ENCODE measurements at regions not wholly inside any gene's neighbourhood (a gene's known extent, or its start where the extent isn't known, plus 50 kb on each side); places are given as distances from the start of the nearest gene placed in this dataset.
"Not testable (repeated sequence)": the region's sequence is repeated elsewhere in the genome, so short reads cannot be mapped to it uniquely, and the experiment has no call there.

DNA sequence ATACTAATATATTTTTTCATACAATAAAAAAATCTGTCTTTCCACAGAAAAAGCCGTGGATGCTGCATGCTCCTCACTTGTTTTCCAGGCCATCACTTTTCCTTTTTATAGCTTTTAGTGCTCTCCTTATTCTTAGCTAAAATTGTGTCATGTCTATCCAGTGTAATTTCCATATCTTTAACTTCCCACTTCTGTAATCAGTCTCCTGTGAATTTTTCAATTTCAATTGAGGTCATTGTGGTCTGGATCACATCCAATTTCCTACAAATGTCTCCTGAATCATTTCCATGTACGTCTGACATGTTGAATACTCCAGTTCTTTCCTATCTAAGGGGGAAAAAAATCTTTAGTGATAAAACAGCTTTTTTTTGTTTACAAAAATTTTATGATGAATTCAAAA is 838.2 kb upstream of the B3GALT2 start:
- H3K4me3 ChIP-seq (ENCODE audit: low read length), result no peak overlapping the region
- no peak for DNase-seq (ENCODE audit: low read depth, low spot score)
- no peaks in the 10 kb centered on the region for H3K4me1 ChIP-seq (ENCODE audit: control insufficient read depth, insufficient read depth, low read length)
- no peaks in the 10 kb centered on the region for H3K9me3 ChIP-seq (ENCODE audit: control insufficient read depth, insufficient read depth, low read length)
- no peaks in the 10 kb centered on the region for H3K27me3 ChIP-seq (ENCODE audit: control insufficient read depth, insufficient read depth, low read length)
- WGBS (ENCODE audit: insufficient coverage, insufficient read length), result no CpG with 5 or more reads among the region's 2 CpGs
- H3K36me3 ChIP-seq (ENCODE audit: control insufficient read depth, insufficient read depth, low read length), result no peaks in the 10 kb centered on the region
- no peak overlapping the region for H3K27ac ChIP-seq (ENCODE audit: low read length)

DNA sequence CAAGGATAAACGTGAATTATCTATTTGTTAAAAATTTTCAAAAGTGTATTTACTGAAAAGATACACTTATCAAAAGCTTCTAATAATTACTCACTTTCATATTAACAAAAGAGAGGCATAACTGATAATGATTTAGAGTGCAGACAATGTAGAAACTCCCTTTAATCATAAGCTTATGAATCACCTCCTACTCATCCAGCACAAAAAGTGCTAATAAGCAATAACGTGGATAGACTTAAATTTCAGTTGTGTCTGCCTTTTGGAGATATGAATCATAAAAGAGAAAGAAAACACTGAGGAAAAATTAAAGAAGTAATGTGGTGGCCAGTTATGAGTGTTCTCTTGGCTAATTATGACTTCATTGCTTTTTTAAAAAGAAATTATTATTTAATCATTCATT is 827.6 kb upstream of the B3GALT2 start:
- Histone ChIP-seq H3K27ac (ENCODE audit: low read length) (no peak overlapping the region), H3K27me3 (ENCODE audit: control insufficient read depth, insufficient read depth, low read length) (no peaks in the 10 kb centered on the region), H3K4me3 (ENCODE audit: low read length) (no peak overlapping the region), H3K9me3 (ENCODE audit: control insufficient read depth, insufficient read depth, low read length) (no peaks in the 10 kb centered on the region), H3K4me1 (ENCODE audit: control insufficient read depth, insufficient read depth, low read length) (no peaks in the 10 kb centered on the region), H3K36me3 (ENCODE audit: control insufficient read depth, insufficient read depth, low read length) (no peaks in the 10 kb centered on the region)
- WGBS (ENCODE audit: insufficient coverage, insufficient read length), result no CpG with 5 or more reads among the region's 2 CpGs
- DNase-seq (ENCODE audit: low read depth, low spot score), result no peak

DNA sequence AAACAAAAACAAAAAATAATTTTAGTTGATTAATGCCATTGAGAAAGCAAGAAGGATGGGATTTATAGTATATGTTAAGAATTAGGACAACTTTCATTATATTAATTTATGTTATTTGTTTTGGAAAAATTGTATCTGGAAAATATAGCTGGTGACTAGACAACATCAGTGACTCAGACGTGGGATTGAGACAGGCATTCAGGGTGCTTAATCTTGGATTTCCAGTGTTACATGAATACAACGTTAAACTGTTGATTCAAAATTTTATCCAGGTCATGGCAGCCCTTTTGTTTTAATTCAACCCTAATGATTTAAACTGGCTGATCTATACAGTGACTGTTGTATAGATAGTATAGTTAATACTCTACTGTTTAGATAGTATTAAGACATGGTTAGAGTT is 827.1 kb upstream of the B3GALT2 start:
- no peak overlapping the region for H3K4me3 ChIP-seq (ENCODE audit: low read length)
- DNase-seq (ENCODE audit: low read depth, low spot score), result no peak
- H3K4me1 ChIP-seq (ENCODE audit: control insufficient read depth, insufficient read depth, low read length), result no peaks in the 10 kb centered on the region
- H3K27me3 ChIP-seq (ENCODE audit: control insufficient read depth, insufficient read depth, low read length), result no peaks in the 10 kb centered on the region
- H3K27ac ChIP-seq (ENCODE audit: low read length), result no peak overlapping the region
- H3K9me3 ChIP-seq (ENCODE audit: control insufficient read depth, insufficient read depth, low read length), result no peaks in the 10 kb centered on the region
- WGBS (ENCODE audit: insufficient coverage, insufficient read length), result no CpG with 5 or more reads among the region's 2 CpGs
- H3K36me3 ChIP-seq (ENCODE audit: control insufficient read depth, insufficient read depth, low read length), result no peaks in the 10 kb centered on the region

DNA sequence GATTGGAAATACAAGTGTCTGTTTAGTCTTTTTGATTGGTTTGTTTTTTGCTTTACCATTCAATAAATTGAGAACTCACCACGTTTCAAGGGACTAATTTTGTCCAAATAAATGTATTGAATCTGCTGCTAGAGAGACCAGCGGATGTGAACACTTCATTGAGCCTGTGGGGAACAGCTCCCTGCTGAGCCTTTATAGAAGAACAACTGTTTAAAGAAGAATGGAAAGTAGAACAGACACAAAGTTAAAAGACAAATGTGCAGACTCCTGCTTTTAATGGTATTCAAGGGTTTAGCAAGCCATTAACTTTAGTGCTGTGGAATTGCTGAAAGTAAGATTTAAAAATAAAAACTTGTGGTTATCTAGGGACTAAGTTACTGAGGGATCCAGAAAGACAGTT is 817.7 kb upstream of the B3GALT2 start:
- DNase-seq (ENCODE audit: low read depth, low spot score), result no peak

DNA sequence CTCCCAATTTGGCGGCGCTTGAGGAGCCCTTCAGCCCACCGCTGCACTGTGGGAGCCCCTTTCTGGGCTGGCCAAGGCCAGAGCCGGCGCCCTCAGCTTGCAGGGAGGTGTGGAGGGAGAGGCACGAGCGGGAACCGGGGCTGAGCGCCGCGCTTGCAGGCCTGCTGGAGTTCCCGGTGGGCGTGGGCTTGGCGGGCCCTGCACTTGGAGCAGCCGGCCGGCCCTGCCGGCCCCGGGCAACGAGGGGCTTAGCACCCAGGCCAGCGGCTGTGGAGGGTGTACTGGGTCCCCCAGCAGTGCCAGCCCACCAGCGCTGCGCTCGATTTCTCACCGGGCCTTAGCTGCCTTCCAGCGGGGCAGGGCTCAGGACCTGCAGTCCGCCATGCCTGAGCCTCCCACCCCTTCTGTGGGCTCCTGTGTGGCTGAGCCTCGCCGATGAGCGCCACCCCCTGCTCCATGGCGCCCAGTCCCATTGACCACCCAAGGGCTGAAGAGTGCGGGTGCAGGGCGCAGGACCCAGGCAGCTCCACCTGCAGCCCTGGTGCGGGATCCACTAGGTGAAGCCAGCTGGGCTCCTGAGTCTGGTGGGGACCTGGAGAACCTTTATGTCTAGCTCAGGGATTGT is 815.4 kb upstream of the B3GALT2 start:
- not testable (repeated sequence) for H3K27me3 ChIP-seq (ENCODE audit: control insufficient read depth, insufficient read depth, low read length); H3K4me3 ChIP-seq (ENCODE audit: low read length); H3K9me3 ChIP-seq (ENCODE audit: control insufficient read depth, insufficient read depth, low read length); H3K27ac ChIP-seq (ENCODE audit: low read length); DNase-seq (ENCODE audit: low read depth, low spot score); H3K4me1 ChIP-seq (ENCODE audit: control insufficient read depth, insufficient read depth, low read length); H3K36me3 ChIP-seq (ENCODE audit: control insufficient read depth, insufficient read depth, low read length)
- WGBS (ENCODE audit: insufficient coverage, insufficient read length), result no CpG with 5 or more reads among the region's 33 CpGs

More for the DNA sequence above, 817.7 kb upstream of the B3GALT2 start:
- Histone ChIP-seq H3K4me1 (ENCODE audit: control insufficient read depth, insufficient read depth, low read length) (no peaks in the 10 kb centered on the region), H3K9me3 (ENCODE audit: control insufficient read depth, insufficient read depth, low read length) (no peaks in the 10 kb centered on the region), H3K4me3 (ENCODE audit: low read length) (no peak overlapping the region), H3K36me3 (ENCODE audit: control insufficient read depth, insufficient read depth, low read length) (no peaks in the 10 kb centered on the region), H3K27ac (ENCODE audit: low read length) (no peak overlapping the region), H3K27me3 (ENCODE audit: control insufficient read depth, insufficient read depth, low read length) (no peaks in the 10 kb centered on the region)
- WGBS (ENCODE audit: insufficient coverage, insufficient read length), result no CpG with 5 or more reads among the region's 2 CpGs

DNA sequence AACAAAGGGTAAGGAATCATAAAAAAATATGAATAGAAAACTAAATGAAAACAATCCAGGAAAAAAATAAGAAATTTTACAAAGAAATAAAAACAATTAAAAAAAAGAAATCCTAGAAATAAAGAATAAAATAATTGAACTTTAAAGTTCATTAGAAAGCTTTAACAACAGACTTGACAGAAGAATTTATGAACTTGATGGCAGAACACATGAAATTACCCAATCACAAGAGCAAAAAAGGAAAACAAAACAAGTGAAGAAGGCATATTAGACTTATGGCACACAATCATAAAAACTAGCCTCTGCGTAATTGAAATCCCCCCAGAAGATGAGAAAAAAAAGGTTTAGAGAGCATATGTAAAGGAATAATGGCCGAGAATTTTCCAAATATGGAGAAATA is 802.5 kb upstream of the B3GALT2 start:
- Histone ChIP-seq H3K4me3 (ENCODE audit: low read length) (no peak overlapping the region), H3K4me1 (ENCODE audit: control insufficient read depth, insufficient read depth, low read length) (no peaks in the 10 kb centered on the region), H3K9me3 (ENCODE audit: control insufficient read depth, insufficient read depth, low read length) (no peaks in the 10 kb centered on the region), H3K27ac (ENCODE audit: low read length) (no peak overlapping the region), H3K27me3 (ENCODE audit: control insufficient read depth, insufficient read depth, low read length) (no peaks in the 10 kb centered on the region), H3K36me3 (ENCODE audit: control insufficient read depth, insufficient read depth, low read length) (no peaks in the 10 kb centered on the region)
- DNase-seq (ENCODE audit: low read depth, low spot score), result no peak
- no CpG with 5 or more reads among the region's 2 CpGs for WGBS (ENCODE audit: insufficient coverage, insufficient read length)

DNA sequence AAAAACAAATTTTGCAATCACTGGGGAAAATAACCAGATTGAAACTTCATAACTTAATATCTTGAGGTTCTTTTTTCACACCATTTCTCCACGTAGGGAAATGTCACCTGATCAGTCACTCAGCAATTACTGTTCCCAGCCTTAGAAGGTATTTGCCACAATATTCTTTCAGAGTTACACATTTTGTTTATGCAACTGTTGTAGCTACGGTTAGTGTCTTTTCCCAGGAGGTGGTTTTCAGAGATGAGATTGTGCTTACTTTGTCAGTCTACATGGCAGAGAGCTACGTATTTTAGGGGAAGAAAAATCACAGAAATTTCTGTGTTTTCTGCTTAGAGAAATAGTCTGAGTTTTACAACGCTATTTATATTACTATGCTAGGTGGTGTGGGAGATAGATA is 792.8 kb upstream of the B3GALT2 start:
- no peaks in the 10 kb centered on the region for H3K27me3 ChIP-seq (ENCODE audit: control insufficient read depth, insufficient read depth, low read length)
- H3K4me1 ChIP-seq (ENCODE audit: control insufficient read depth, insufficient read depth, low read length), result no peaks in the 10 kb centered on the region
- no peak overlapping the region for H3K4me3 ChIP-seq (ENCODE audit: low read length)
- no CpG with 5 or more reads among the region's 4 CpGs for WGBS (ENCODE audit: insufficient coverage, insufficient read length)
- no peaks in the 10 kb centered on the region for H3K36me3 ChIP-seq (ENCODE audit: control insufficient read depth, insufficient read depth, low read length)
- no peaks in the 10 kb centered on the region for H3K9me3 ChIP-seq (ENCODE audit: control insufficient read depth, insufficient read depth, low read length)
- H3K27ac ChIP-seq (ENCODE audit: low read length), result no peak overlapping the region
- DNase-seq (ENCODE audit: low read depth, low spot score), result no peak

DNA sequence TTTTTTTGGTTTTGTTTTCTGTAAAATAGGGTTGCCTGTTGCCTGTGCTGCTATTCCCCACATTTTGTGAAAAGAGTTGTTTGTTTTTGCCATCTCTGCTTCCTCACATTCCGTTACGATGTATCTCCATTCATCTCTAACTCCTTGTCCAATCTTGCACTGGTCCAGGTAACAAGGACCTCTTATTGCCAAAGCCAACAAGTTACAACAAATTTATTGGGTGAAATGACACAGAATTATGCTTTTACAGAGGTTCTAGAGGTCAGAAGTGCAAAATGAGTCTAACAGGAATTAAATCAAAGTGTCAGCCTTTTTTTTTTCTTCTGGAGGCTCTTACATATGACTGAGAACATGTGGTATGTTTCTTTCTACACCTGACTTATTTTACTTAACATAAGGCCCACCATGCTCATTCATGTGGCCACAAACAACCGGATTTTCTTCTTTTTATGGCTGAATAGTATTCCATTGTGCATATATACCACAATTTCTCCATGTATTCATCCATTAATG is 787.9 kb upstream of the B3GALT2 start:
- Histone ChIP-seq H3K36me3 (ENCODE audit: control insufficient read depth, insufficient read depth, low read length) (no peaks in the 10 kb centered on the region), H3K4me3 (ENCODE audit: low read length) (no peak overlapping the region), H3K27me3 (ENCODE audit: control insufficient read depth, insufficient read depth, low read length) (no peaks in the 10 kb centered on the region), H3K4me1 (ENCODE audit: control insufficient read depth, insufficient read depth, low read length) (no peaks in the 10 kb centered on the region), H3K9me3 (ENCODE audit: control insufficient read depth, insufficient read depth, low read length) (no peaks in the 10 kb centered on the region), H3K27ac (ENCODE audit: low read length) (no peak overlapping the region)
- WGBS (ENCODE audit: insufficient coverage, insufficient read length), result no CpG with 5 or more reads among the region's 3 CpGs
- DNase-seq (ENCODE audit: low read depth, low spot score), result no peak

DNA sequence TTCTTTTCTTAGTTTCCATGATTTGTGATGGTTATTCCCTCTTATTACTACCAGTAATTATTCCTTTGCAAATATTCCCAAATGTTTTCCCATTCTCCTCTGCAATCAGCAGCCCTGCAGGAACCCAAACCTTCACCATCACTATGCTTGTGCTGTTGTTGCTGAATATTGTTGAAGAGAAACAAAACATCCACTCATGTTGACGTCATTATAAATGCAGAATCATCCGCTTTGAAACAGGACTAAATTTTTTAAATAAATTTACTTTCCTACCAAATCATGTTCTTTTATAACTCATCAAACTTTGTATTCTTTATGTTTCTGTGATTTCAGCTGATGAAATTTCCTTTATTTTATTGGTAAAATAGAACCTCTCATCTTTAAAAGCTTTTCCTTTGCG is 787.0 kb upstream of the B3GALT2 start:
- no peak for DNase-seq (ENCODE audit: low read depth, low spot score)
- no CpG with 5 or more reads among the region's 3 CpGs for WGBS (ENCODE audit: insufficient coverage, insufficient read length)

DNA sequence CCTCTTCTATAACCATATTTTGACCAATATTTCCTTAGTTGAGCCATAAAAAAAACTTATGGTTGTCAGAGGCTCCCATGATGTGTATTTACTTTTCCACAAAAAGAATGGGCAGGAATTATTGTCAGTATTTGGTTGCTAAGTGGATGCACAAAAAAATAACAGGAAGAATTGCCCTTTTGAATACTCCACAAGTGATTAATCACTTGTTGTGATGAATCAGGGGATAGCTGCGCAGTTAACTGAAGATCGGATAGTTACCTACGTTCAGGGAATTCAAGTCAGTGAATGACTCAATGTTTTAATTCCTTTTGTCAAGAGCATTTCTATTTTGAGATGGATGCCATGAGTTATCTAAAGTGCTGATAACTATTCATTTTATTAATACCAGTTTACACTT is 785.2 kb upstream of the B3GALT2 start:
- H3K9me3 ChIP-seq (ENCODE audit: control insufficient read depth, insufficient read depth, low read length), result no peaks in the 10 kb centered on the region
- H3K4me1 ChIP-seq (ENCODE audit: control insufficient read depth, insufficient read depth, low read length), result no peaks in the 10 kb centered on the region
- no peak overlapping the region for H3K4me3 ChIP-seq (ENCODE audit: low read length)
- H3K36me3 ChIP-seq (ENCODE audit: control insufficient read depth, insufficient read depth, low read length), result no peaks in the 10 kb centered on the region
- no peaks in the 10 kb centered on the region for H3K27me3 ChIP-seq (ENCODE audit: control insufficient read depth, insufficient read depth, low read length)
- WGBS (ENCODE audit: insufficient coverage, insufficient read length), result no CpG with 5 or more reads among the region's 3 CpGs
- no peak for DNase-seq (ENCODE audit: low read depth, low spot score)
- no peak overlapping the region for H3K27ac ChIP-seq (ENCODE audit: low read length)

More for the DNA sequence above, 787.0 kb upstream of the B3GALT2 start:
- no peaks in the 10 kb centered on the region for H3K27me3 ChIP-seq (ENCODE audit: control insufficient read depth, insufficient read depth, low read length)
- H3K36me3 ChIP-seq (ENCODE audit: control insufficient read depth, insufficient read depth, low read length), result no peaks in the 10 kb centered on the region
- H3K4me3 ChIP-seq (ENCODE audit: low read length), result no peak overlapping the region
- H3K27ac ChIP-seq (ENCODE audit: low read length), result no peak overlapping the region
- no peaks in the 10 kb centered on the region for H3K9me3 ChIP-seq (ENCODE audit: control insufficient read depth, insufficient read depth, low read length)
- H3K4me1 ChIP-seq (ENCODE audit: control insufficient read depth, insufficient read depth, low read length), result no peaks in the 10 kb centered on the region

DNA sequence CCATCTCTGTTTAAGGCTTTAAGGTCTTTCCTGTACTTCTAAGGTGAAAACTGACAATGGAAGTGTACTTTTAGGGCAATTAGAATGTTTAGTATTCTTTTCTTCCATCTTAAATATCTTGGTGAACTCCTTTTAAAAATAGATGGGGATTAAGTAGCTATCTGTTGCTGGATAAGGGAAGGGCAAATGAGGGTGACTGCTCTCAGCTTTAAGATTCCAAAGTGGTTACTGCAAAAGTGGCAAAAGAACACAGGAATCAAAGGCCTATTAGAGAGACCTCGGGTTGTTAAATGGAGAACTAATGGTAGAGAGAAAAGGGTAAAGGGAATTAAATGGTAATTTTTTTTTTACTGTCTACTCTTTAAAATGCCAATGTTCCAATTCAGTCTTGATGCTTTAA is 774.1 kb upstream of the B3GALT2 start:
- no peak overlapping the region for H3K27ac ChIP-seq (ENCODE audit: low read length)
- no peaks in the 10 kb centered on the region for H3K4me1 ChIP-seq (ENCODE audit: control insufficient read depth, insufficient read depth, low read length)
- no peak overlapping the region for H3K4me3 ChIP-seq (ENCODE audit: low read length)
- no peak for DNase-seq (ENCODE audit: low read depth, low spot score)
- H3K36me3 ChIP-seq (ENCODE audit: control insufficient read depth, insufficient read depth, low read length), result no peaks in the 10 kb centered on the region
- H3K27me3 ChIP-seq (ENCODE audit: control insufficient read depth, insufficient read depth, low read length), result no peaks in the 10 kb centered on the region
- no CpG with 5 or more reads among the region's 1 CpG for WGBS (ENCODE audit: insufficient coverage, insufficient read length)
- no peaks in the 10 kb centered on the region for H3K9me3 ChIP-seq (ENCODE audit: control insufficient read depth, insufficient read depth, low read length)

Data from iPS DF 6.9 (cell line).